ENCODE measurements at regions not wholly inside any gene's neighbourhood (a gene's known extent, or its start where the extent isn't known, plus 50 kb on each side); places are given as distances from the start of the nearest gene placed in this dataset.

- Histone ChIP-seq H3K36me3 (no peaks in the 10 kb centered on the region), H3K4me3 (no peak overlapping the region), H3K27ac (no peak overlapping the region), H3K27me3 (no peaks in the 10 kb centered on the region), H3K9me3 (no peaks in the 10 kb centered on the region), H3K4me1 (no peaks in the 10 kb centered on the region)
- DNase-seq = no peak
- intact Hi-C loops (cut with DNase I; ENCODE audit: low total_unique reads) = no loop called here
- TF ChIP-seq POLR2A (IDR thresholded peaks at IDR 0.05) = no peak
- TF ChIP-seq CTCF (IDR thresholded peaks at IDR 0.05) = no peak
These were observed 499.7 kb downstream of the EDEM1 start for GRCh38 chr3:5687230-5687629.

GRCh38 chr3:5690490-5690889 lies 503.0 kb downstream of the EDEM1 start:
- intact Hi-C loops (cut with DNase I; ENCODE audit: low total_unique reads) = no loop called here
- Histone ChIP-seq H3K36me3 (no peaks in the 10 kb centered on the region), H3K4me3 (no peak overlapping the region), H3K9me3 (no peaks in the 10 kb centered on the region), H3K27me3 (no peaks in the 10 kb centered on the region), H3K27ac (no peak overlapping the region), H3K4me1 (no peaks in the 10 kb centered on the region)
- DNase-seq = no peak
- TF ChIP-seq CTCF (IDR thresholded peaks at IDR 0.05) = no peak
- no peak for TF ChIP-seq POLR2A (IDR thresholded peaks at IDR 0.05)

GRCh38 chr3:5690904-5691532 lies 503.5 kb downstream of the EDEM1 start:
- Histone ChIP-seq H3K4me3 (no peak overlapping the region), H3K9me3 (no peaks in the 10 kb centered on the region), H3K27me3 (no peaks in the 10 kb centered on the region), H3K36me3 (no peaks in the 10 kb centered on the region), H3K27ac (no peak overlapping the region), H3K4me1 (no peaks in the 10 kb centered on the region)
- intact Hi-C loops (cut with DNase I; ENCODE audit: low total_unique reads) = no loop called here
- DNase-seq = no peak
- TF ChIP-seq POLR2A (IDR thresholded peaks at IDR 0.05) = no peak
- no peak for TF ChIP-seq CTCF (IDR thresholded peaks at IDR 0.05)

GRCh38 chr3:5692446-5692845 lies 504.9 kb downstream of the EDEM1 start:
- TF ChIP-seq CTCF (IDR thresholded peaks at IDR 0.05) (no peak), POLR2A (IDR thresholded peaks at IDR 0.05) (no peak)
- Histone ChIP-seq H3K27ac (no peak overlapping the region), H3K36me3 (no peaks in the 10 kb centered on the region), H3K4me1 (no peaks in the 10 kb centered on the region), H3K4me3 (no peak overlapping the region), H3K9me3 (no peaks in the 10 kb centered on the region), H3K27me3 (no peaks in the 10 kb centered on the region)
- DNase-seq = no peak
- intact Hi-C loops (cut with DNase I; ENCODE audit: low total_unique reads) = no loop called here

- TF ChIP-seq POLR2A (IDR thresholded peaks at IDR 0.05) = no peak
- no peak for TF ChIP-seq CTCF (IDR thresholded peaks at IDR 0.05)
- no peaks in the 10 kb centered on the region for H3K36me3 ChIP-seq
- no peaks in the 10 kb centered on the region for H3K4me1 ChIP-seq
- H3K27ac ChIP-seq = no peak overlapping the region
- intact Hi-C loops (cut with DNase I; ENCODE audit: low total_unique reads) = no loop called here
- no peak overlapping the region for H3K4me3 ChIP-seq
- H3K27me3 ChIP-seq = no peaks in the 10 kb centered on the region
- H3K9me3 ChIP-seq = no peaks in the 10 kb centered on the region
- DNase-seq = no peak
These were observed 506.8 kb downstream of the EDEM1 start for GRCh38 chr3:5694266-5694665.
